ENCODE measurements at regions not wholly inside any gene's neighbourhood (a gene's known extent, or its start where the extent isn't known, plus 50 kb on each side); places are given as distances from the start of the nearest gene placed in this dataset.

DNA sequence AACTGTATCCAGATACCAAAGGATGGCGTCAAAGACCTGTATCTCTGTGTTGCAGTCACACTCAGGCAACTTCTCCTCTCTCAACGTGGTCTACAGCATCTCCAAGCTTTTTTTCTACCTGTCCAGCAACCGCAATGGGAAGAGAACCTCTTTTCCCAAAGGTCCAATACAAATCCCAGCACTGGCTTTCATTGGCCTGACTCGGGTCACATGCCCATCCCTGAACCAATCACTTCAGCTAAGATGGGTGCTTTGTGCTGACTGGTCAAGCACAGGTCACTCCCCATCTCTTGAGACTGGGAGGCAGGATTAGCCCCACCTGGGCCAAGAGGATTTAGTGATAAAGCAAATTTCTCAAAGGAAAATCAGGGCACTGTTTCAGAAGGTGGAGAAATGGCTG, 71.2 kb upstream of the C16orf82 start:
- H3K9me3 ChIP-seq (ENCODE audit: control insufficient read depth in 2 of 2, insufficient read depth in 1 of 2, low read depth in 1 of 2, low read length in 1 of 2), result no peaks in the 10 kb centered on the region
- H3K4me3 ChIP-seq (ENCODE audit: low read depth in 1 of 2, low read length in 2 of 2), result no peak overlapping the region
- H3K27ac ChIP-seq (ENCODE audit: low read depth in 2 of 2, low read length in 1 of 2), result no peak overlapping the region
- H3K4me1 ChIP-seq (ENCODE audit: control insufficient read depth in 2 of 2, insufficient read depth in 2 of 2, low read length in 1 of 2), result no peaks in the 10 kb centered on the region
- WGBS, 2 donors, result 75 to 78% methylated on average over 4 of the region's 4 CpGs
- no peaks in the 10 kb centered on the region for H3K27me3 ChIP-seq (ENCODE audit: control insufficient read depth in 1 of 2, insufficient read depth in 2 of 2, low read length in 2 of 2)
- no peaks in the 10 kb centered on the region for H3K36me3 ChIP-seq (ENCODE audit: control insufficient read depth in 2 of 2, insufficient read depth in 2 of 2, low read length in 1 of 2)

DNA sequence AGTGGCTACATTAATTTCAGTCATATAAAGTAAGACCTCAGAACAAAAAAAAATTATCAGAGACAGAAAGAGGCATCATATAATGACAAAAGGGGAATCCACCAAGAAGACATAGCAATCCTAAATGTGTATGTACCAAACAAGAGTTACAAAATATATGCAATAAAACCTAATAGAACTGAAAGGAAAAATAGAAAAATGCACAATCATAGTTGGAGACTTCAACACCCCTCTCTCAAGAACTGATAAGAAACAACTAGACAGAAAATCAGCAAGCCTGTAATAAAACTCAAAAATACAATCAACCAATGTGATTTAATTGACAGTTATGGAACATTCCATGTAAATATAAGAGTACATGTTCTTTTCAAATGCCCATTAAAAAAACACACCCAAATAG, 61.3 kb upstream of the C16orf82 start:
- Histone ChIP-seq H3K27me3 (ENCODE audit: control insufficient read depth in 1 of 2, insufficient read depth in 2 of 2, low read length in 2 of 2) (no peaks in the 10 kb centered on the region), H3K4me1 (ENCODE audit: control insufficient read depth in 2 of 2, insufficient read depth in 2 of 2, low read length in 1 of 2) (no peaks in the 10 kb centered on the region), H3K4me3 (ENCODE audit: low read depth in 1 of 2, low read length in 2 of 2) (no peak overlapping the region), H3K9me3 (ENCODE audit: control insufficient read depth in 2 of 2, insufficient read depth in 1 of 2, low read depth in 1 of 2, low read length in 1 of 2) (no peaks in the 10 kb centered on the region), H3K27ac (ENCODE audit: low read depth in 2 of 2, low read length in 1 of 2) (no peak overlapping the region), H3K36me3 (ENCODE audit: control insufficient read depth in 2 of 2, insufficient read depth in 2 of 2, low read length in 1 of 2) (no peaks in the 10 kb centered on the region)
